ENCODE measurements at regions not wholly inside any gene's neighbourhood (a gene's known extent, or its start where the extent isn't known, plus 50 kb on each side); places are given as distances from the start of the nearest gene placed in this dataset.
"Not testable (repeated sequence)": the region's sequence is repeated elsewhere in the genome, so short reads cannot be mapped to it uniquely, and the experiment has no call there.

- not testable (repeated sequence) for TF ChIP-seq CTCF (IDR thresholded peaks at IDR 0.05; ENCODE audit: insufficient read depth, low read depth, low read length); EZH2 (IDR thresholded peaks at IDR 0.05; ENCODE audit: insufficient read depth, low read length)
Measured at GRCh38 chr11:87494936-87495335, 457.2 kb downstream of the TMEM135 start.
